T-helper 1 cell treated with Interleukin-12 subunit alpha and Interleukin-12 subunit beta and Interleukin-4 antibody, amounts not matched to agents 30 ng/mL and 1 ng/mL, for 36 hours (primary cell): ENCODE measurements at regions not wholly inside any gene's neighbourhood (a gene's known extent, or its start where the extent isn't known, plus 50 kb on each side); places are given as distances from the start of the nearest gene placed in this dataset.
"Not testable (repeated sequence)": the region's sequence is repeated elsewhere in the genome, so short reads cannot be mapped to it uniquely, and the experiment has no call there.

Experiments used
- intact Hi-C: fragments of 100-400 bp; cut with micrococcal nuclease; formaldehyde crosslinking; loops from one replicate; pipeline ENCODE4 v1.15.1; 2024

DNA sequence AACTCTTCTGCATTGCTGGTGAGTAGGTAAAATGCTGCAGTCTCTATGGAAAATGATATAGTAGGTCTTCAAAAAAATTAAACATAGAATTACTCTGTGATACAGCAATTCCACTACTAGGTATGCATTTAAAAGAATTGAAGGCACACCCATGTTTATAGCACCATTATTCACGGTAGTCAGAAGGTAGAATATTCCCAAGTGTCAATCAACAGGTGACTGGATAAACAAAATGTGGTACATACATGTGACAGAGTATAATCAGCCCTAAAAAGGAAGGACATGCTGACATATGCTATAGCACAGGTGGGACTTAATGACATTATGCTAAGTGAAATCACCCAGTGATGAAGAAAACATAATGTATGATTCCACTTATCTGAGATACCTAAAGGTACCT is 123.3 kb downstream of the CCER1 start:
- intact Hi-C loops = no loop called here

GRCh38 chr12:90829044-90829443 is 125.9 kb downstream of the CCER1 start:
- intact Hi-C loops = no loop called here

GRCh38 chr12:90828621-90829020 is 126.4 kb downstream of the CCER1 start:
- intact Hi-C loops = no loop called here

GRCh38 chr12:90827567-90827966 is 127.4 kb downstream of the CCER1 start:
- intact Hi-C loops = no loop called here

GRCh38 chr12:90826036-90826435 is 128.9 kb downstream of the CCER1 start:
- intact Hi-C loops = no loop called here

GRCh38 chr12:90823859-90824258 is 131.1 kb downstream of the CCER1 start:
- intact Hi-C loops = no loop called here

DNA sequence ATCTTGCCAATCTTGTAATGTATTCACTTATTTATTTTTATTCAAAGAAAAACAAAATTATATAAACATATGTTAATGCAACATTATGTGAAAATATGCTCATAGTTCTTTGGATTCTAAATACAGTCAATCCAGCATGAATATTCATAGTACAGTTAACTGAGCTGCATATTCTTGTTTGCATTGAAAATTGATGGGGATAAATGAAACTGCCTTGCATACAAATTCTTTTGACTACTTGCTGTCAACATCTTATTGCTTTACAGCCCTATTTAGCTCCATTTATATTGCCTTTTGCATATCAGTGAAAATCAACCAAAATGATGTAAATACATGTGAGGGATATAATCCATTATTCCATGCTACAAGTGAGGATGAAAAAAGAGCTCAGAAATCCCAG is 135.3 kb downstream of the CCER1 start:
- intact Hi-C loops = no loop called here

- intact Hi-C loops = no loop called here
These were observed 138.5 kb downstream of the CCER1 start for GRCh38 chr12:90816353-90817089.

DNA sequence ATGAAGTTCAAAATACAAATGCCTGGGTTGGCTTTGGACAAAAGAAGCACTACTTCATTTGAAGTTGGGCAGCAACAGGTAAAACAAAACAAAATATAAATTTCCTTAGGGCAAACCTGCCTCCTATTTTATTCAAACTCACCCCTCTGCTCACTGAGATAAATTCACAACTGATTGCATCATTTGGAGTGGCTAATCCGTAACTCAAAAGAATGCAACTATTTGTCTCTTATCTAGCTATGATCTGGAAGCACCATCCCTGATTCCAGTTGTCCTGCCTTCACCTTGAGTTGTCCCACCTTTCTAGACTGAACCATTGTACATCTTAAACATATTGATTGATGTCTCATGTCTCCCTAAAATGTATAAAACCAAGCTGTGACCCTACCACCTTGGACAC is 145.0 kb downstream of the CCER1 start:
- intact Hi-C loops = no loop called here

DNA sequence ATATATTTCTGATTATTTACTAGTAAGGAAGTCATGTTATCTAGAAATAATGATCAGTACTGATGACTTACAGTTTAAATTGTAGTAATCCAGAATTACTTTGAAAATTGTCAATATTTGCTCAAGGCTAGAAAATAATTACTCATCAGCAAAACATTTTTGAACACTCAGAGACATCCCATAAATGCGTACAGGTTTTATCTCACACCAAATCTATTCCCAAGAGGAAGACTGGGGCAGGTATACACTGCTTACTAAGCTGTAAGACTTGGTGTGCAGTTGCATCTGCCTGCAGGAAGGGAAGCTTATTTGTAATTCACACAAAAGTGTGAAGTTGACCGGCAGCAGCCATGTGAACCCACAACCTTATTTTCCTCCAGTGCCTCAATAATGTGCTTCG is 146.4 kb downstream of the CCER1 start:
- intact Hi-C loops = no loop called here

- intact Hi-C loops = no loop called here
These were observed 152.2 kb downstream of the CCER1 start for GRCh38 chr12:90802727-90803126.

GRCh38 chr12:90801776-90802175 is 153.2 kb downstream of the CCER1 start:
- intact Hi-C loops = no loop called here

GRCh38 chr12:90794212-90794611 is 160.8 kb downstream of the CCER1 start:
- intact Hi-C loops = no loop called here

- intact Hi-C loops = not testable (repeated sequence)
These were observed 162.3 kb downstream of the CCER1 start for GRCh38 chr12:90792718-90793117.

GRCh38 chr12:90791445-90791844 is 163.5 kb downstream of the CCER1 start:
- intact Hi-C loops = no loop called here

DNA sequence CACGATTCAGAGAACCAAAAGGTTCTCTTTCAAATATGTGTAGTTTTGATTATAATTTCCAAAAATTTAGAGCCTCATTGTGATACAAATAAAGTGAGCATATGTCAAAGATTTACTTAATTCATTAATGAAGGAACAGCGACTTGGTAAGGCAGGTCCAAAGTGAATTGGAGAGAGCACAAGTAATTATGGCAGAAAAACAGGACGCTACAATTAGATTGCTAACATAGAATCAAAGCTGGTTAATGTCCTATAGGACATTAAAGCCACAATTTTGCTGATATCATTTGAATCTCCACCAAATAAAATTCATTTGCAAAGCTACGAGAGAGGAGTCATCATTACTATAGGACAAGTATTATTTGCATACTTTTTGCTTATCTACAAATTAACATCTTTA is 164.2 kb downstream of the CCER1 start:
- intact Hi-C loops = no loop called here

- intact Hi-C loops = no loop called here
These were observed 181.5 kb downstream of the CCER1 start for GRCh38 chr12:90773491-90773890.

GRCh38 chr12:90770861-90771260 is 184.1 kb downstream of the CCER1 start:
- intact Hi-C loops = no loop called here

DNA sequence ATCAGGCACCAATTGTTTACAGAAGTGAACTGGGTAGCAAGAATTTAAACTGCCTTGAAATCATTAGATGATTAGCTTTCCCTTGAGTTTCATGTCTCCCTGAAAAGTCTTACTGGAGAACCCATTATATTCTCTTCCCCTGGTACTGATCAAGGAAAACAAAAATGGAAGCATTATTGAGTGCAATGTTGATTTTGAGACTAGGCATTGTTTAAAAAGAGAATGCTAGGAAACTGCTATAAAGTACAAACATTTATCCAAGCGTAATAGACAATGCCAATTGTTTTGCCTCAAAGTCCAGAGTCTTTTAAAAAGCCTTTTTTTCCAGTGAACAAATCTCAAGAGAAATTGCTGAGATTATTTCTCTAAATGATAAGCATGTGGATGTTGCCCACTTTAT is 197.0 kb downstream of the CCER1 start:
- intact Hi-C loops = no loop called here

- intact Hi-C loops = no loop called here
These were observed 209.8 kb downstream of the CCER1 start for GRCh38 chr12:90745211-90745610.

- intact Hi-C loops = no loop called here
These were observed 213.4 kb downstream of the CCER1 start for GRCh38 chr12:90741611-90742010.

DNA sequence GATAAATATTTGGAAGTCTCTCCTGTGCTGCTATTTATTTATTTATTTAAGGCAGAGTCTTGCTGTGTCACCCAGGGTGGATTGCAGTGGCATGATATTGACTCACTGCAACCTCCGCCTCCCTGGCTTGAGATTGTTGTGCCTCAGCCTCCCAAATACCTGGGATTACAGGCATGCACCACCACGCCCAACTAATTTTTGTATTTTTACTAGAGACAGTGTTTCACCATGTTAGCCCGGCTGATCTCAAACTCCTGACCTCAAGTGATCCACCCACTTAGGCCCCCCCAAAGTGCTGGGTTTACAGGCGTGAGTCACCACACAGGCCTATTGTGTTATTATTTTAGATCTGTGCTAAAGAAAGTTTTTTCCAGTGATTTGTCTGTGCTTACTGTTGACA is 225.2 kb downstream of the CCER1 start:
- intact Hi-C loops = no loop called here

DNA sequence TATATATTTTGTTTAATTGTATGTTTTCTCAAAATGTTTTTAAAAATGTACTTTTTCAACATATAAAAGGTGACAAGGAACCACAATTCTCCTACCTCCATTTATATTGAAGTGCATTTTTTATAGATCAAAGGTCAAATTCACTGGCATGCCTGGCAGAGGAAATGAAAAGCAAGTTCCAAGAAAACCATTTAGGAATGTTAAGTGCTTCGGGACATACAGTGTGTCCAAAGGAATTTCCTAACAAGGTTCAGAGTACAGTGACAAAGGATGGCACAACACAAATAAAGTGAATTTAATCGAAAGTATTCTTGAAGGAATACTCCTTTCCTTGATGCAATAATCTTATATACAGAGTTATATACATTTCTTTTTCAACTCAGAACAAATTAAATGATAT is 242.3 kb downstream of the CCER1 start:
- intact Hi-C loops = no loop called here

DNA sequence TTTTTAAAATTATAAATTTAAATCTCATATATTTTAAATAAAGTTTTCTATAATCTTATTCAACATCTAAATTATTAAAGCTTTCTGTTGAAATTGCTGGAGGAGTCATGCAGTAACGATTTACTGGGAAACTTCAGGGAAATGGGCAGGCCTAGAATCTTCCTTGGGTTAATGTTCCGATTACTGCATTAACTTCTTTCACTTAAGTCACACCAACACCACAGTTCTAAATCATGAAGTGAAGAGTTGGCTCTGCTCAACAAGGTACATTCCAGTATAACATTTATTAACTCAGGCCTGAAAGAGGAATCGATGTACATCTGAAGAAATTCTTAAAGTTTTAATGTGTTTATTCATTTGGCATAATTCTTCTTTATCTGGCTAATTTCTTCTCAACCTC is 244.3 kb downstream of the CCER1 start:
- intact Hi-C loops = no loop called here
